Transverse colon (tissue), 4 donors: ENCODE measurements at regions not wholly inside any gene's neighbourhood (a gene's known extent, or its start where the extent isn't known, plus 50 kb on each side); places are given as distances from the start of the nearest gene placed in this dataset.

ENCODE experiments used
- POLR2AphosphoS5 ChIP-seq, 3 donors: sonication (generic); formaldehyde crosslinking; IDR thresholded peaks; one replicate each; pipeline ENCODE4 v1.6.1; 2016; ENCODE audit warnings: antibody characterized with exemption in 3 of 3
- TF ChIP-seq, protein P1 (sequence below), 5 experiments: fragments of 200-600 bp in 3 of 5; fragments of 450-650 bp in 2 of 5; sonication (generic) in 3 of 5; IDR thresholded peaks; 1 replicate in 2 of 5; 2 replicates in 3 of 5; pipeline ENCODE4 v1.5.1; 2016 to 2017; ENCODE audit warnings: antibody characterized with exemption in 5 of 5, inconsistent platforms in 3 of 5, mild to moderate bottlenecking in 2 of 5, moderate library complexity in 1 of 5

DNA sequence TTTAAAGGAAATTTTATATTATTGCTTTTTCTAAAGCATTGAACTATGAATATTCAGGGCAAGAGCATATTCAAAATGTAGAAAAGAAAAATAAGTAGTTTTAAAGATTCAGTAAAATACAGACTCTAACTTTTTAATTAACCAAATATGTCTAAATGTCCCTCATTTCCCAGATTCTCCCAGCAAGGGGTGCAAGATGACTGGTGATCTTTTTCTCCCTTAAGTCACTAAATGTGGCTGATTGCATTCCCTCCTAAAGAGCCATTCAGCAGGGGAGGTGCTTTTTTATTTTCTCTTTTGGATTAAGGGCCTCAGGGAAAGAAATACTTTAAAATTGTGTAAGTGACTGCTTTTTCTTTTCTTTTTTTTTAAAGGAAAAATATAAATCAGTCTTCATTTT lies 406.9 kb downstream of the OXSM start:
- TF ChIP-seq POLR2AphosphoS5 (IDR thresholded peaks at IDR 0.05): no peak
- TF ChIP-seq, protein P1, sequence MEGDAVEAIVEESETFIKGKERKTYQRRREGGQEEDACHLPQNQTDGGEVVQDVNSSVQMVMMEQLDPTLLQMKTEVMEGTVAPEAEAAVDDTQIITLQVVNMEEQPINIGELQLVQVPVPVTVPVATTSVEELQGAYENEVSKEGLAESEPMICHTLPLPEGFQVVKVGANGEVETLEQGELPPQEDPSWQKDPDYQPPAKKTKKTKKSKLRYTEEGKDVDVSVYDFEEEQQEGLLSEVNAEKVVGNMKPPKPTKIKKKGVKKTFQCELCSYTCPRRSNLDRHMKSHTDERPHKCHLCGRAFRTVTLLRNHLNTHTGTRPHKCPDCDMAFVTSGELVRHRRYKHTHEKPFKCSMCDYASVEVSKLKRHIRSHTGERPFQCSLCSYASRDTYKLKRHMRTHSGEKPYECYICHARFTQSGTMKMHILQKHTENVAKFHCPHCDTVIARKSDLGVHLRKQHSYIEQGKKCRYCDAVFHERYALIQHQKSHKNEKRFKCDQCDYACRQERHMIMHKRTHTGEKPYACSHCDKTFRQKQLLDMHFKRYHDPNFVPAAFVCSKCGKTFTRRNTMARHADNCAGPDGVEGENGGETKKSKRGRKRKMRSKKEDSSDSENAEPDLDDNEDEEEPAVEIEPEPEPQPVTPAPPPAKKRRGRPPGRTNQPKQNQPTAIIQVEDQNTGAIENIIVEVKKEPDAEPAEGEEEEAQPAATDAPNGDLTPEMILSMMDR (IDR thresholded peaks at IDR 0.05): no peak
